Tibial artery (tissue), 4 donors: ENCODE measurements at regions not wholly inside any gene's neighbourhood (a gene's known extent, or its start where the extent isn't known, plus 50 kb on each side); places are given as distances from the start of the nearest gene placed in this dataset.

Experiments
- DNase-seq, 2 donors: peaks; one replicate each; pipeline ENCODE4 v3.0.0-alpha.2; 2019
- H3K27ac ChIP-seq, 2 donors: fragments of 200-600 bp; sonication (generic) in 1 of 2; 1 replicate in 1 of 2; 2 replicates in 1 of 2; pipeline ENCODE4 v1.5.1; 2018 to 2019; ENCODE audit warnings: mild to moderate bottlenecking in 1 of 2
- H3K27me3 ChIP-seq, 2 donors: fragments of 200-600 bp; sonication (generic) in 1 of 2; one replicate each; pipeline versions ENCODE4 v1.5.1 to v1.6.0; 2016 to 2019
- H3K36me3 ChIP-seq, 3 donors: fragments of 200-600 bp; sonication (generic) in 2 of 3; one replicate each; pipeline ENCODE4 v1.5.1; 2016 to 2019; ENCODE audit warnings: mild to moderate bottlenecking in 2 of 3
- H3K4me1 ChIP-seq, 4 donors: fragments of 200-600 bp; sonication (generic) in 2 of 4; 1 replicate in 3 of 4; 2 replicates in 1 of 4; pipeline ENCODE4 v1.5.1; 2016 to 2019
- H3K4me3 ChIP-seq, 2 donors: fragments of 200-600 bp; sonication (generic) in 1 of 2; 1 replicate in 1 of 2; 2 replicates in 1 of 2; pipeline ENCODE4 v1.5.1; 2018 to 2019; ENCODE audit warnings: mild to moderate bottlenecking in 2 of 2
- H3K9me3 ChIP-seq, 3 donors: fragments of 200-600 bp; sonication (generic) in 1 of 3; one replicate each; pipeline ENCODE4 v1.5.1; 2016 to 2019
- intact Hi-C: fragments of 100-400 bp; cut with DNase I; formaldehyde crosslinking; loops from one replicate; pipeline ENCODE4 v1.15.0; 2023; ENCODE audit warnings: low total_unique reads
- TF ChIP-seq, protein P1 (sequence below), 2 experiments: fragments of 200-600 bp in 1 of 2; fragments of 450-650 bp in 1 of 2; IDR thresholded peaks; one replicate each; pipeline ENCODE4 v1.5.1; 2017 to 2019; ENCODE audit warnings: antibody characterized with exemption in 2 of 2, mild to moderate bottlenecking in 1 of 2, moderate library complexity in 1 of 2

DNA sequence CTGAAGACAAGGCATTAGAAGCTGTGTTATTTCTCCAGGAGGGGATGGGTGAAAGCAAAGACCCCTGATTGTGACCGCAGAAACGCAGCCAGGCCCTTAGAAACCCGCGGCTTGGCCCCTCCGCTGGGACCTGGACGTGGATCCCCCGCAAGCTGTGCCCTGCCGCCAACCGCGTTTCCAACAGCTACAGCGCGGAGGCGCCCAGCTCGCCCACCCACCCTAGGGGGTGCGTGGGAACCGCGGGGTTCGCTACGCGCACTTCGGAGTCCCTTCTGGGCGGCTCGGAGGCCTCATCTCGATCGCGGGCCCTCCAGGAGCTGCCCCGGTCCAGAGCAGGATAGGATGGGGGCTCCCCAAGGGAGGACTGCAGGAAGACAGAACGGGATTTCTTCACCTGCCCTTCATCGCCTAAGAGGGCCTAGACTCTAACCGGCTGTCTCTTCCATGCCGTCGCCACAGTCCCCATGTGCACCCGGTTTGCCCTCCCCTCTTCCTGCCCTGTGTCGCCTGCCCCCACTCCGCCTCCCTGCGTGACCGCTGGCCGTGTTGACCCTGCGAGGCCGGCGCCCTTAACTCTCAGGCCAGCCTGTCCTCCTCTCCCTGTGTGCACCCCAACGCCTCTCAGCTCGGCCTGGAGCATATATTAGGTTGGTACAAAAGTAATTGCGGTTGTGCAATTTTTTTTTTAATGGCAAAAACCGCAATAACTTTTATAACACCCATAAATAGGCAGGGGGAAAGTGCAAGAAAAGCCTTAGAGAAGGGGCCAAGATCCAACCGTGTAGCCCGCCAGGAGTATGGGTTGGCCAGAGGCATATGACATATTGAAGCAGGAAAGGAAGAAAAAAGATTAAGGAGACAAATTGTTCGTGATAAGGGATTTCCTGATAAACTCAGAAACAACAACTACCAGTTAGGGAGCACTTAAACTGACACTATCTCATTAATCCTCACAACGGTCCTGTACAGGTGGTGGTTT, 68.1 kb upstream of the FREM1 start:
- no peaks in the 10 kb centered on the region for H3K4me1 ChIP-seq
- no peak overlapping the region for H3K4me3 ChIP-seq
- TF ChIP-seq, protein P1, sequence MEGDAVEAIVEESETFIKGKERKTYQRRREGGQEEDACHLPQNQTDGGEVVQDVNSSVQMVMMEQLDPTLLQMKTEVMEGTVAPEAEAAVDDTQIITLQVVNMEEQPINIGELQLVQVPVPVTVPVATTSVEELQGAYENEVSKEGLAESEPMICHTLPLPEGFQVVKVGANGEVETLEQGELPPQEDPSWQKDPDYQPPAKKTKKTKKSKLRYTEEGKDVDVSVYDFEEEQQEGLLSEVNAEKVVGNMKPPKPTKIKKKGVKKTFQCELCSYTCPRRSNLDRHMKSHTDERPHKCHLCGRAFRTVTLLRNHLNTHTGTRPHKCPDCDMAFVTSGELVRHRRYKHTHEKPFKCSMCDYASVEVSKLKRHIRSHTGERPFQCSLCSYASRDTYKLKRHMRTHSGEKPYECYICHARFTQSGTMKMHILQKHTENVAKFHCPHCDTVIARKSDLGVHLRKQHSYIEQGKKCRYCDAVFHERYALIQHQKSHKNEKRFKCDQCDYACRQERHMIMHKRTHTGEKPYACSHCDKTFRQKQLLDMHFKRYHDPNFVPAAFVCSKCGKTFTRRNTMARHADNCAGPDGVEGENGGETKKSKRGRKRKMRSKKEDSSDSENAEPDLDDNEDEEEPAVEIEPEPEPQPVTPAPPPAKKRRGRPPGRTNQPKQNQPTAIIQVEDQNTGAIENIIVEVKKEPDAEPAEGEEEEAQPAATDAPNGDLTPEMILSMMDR (IDR thresholded peaks at IDR 0.05) = no peak
- H3K36me3 ChIP-seq = no peaks in the 10 kb centered on the region
- intact Hi-C loops = no loop called here
- H3K27me3 ChIP-seq = no peaks in the 10 kb centered on the region
- no peaks in the 10 kb centered on the region for H3K9me3 ChIP-seq
- H3K27ac ChIP-seq = no peak overlapping the region
- DNase-seq = no peak

DNA sequence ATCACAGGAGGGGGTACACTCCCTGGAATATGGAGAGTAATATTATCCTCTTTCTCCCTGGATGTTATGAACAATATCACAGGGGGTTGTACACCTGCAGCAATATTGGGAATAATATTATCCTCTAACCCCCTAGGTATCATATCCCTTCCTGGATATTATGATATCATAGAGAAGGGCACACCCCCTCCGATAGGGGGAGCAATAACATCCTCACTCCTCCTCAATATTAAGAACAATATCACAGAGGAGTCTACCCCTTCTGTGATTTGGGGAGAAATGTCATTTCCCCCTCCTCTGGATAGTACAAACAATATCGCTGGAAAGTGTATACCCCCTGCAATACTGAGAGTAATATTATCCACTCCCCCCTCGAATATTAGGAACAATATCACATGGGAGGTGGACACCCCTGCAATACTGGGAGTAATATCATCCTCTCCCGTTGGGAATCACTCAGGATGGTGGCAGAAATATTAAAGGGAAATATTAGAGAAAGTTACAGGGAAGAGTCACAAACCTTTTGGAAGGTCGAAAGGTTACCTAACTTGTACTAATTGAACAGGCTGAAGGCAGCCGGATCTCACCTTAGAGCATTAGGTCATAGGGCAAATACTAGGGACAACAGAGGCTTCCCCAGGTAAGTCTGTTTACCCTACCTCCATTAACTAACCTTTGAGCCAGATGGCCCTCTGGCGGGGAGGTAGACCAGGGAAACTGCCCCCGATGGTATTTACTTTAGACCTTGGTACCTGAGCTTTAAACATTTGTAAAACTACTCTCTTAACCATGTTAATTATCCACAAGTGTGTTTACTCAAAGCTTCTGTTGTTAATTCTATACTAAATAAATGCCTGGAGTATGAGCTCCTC, 57.5 kb upstream of the FREM1 start:
- TF ChIP-seq, protein P1 (IDR thresholded peaks at IDR 0.05) = no peak
- no peaks in the 10 kb centered on the region for H3K27me3 ChIP-seq
- H3K4me3 ChIP-seq = no peak overlapping the region
- no peaks in the 10 kb centered on the region for H3K9me3 ChIP-seq
- H3K36me3 ChIP-seq = no peaks in the 10 kb centered on the region
- no peaks in the 10 kb centered on the region for H3K4me1 ChIP-seq
- no peak overlapping the region for H3K27ac ChIP-seq
- intact Hi-C loops = no loop called here
- no peak for DNase-seq

DNA sequence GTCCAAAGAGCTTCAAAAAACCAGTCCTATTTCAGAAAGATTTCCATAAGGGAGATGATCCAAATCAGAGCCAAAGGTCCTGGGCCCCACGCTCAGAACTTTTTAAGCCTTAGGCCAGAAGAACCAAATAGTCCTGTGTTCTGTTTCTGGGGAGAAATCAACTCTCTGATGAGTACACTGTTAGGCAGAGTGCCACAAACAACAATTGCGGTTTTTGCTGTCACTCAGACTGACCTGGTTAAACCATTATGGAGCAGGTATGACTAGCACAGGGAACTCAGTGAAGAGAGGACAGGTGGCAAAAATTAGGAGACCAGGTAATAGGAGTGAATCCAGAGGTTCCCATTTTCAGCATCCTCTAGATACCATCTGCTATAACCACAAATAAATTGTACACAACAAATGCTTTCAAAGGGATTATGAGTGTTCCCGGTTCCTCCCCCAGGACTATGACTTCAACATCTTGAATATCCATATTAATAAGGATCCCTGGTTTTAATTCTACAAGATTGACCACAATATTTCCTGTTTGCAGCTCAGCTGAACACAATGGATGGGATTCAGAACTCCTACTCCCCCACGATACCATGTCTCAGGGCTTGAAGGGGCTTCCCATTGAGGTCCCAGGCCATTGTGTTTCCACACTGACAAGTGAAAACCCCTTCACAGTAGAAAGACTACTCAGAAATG, 52.1 kb upstream of the FREM1 start:
- H3K27ac ChIP-seq = no peak overlapping the region
- TF ChIP-seq, protein P1 (IDR thresholded peaks at IDR 0.05) = no peak
- no peaks in the 10 kb centered on the region for H3K4me1 ChIP-seq

DNA sequence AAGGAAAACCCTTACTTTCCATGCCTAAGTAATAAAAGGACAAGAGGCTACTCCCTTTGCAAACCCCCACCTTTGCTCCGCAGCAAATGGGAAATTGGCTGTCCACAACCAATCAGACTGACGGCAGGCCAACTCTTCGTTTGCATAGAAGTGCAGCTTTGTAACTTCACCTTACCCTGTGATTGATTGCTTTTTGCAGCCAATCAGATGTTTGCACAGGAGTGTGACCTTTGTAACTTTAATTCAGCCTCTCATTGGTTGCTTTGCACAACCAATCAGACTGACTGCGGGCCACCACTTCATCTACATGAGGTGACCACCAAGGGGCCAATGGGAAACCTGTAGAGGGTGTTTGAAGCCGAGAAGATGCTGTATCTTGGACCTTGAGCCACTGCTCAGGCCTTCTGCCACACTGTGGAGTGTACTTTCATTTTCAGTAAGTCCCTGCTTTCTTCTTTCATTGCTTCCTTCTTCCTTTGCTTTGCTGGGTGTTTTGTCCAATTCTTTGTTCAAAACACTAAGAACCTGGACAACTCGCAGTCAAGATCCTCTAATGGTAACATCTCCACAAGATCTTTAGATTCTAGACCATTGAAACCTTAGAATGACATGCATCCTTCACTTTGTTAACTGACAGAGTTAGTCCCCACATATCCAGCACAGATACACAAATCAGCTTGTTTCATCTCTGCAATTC, 51.3 kb upstream of the FREM1 start:
- H3K27ac ChIP-seq = no peak overlapping the region
- TF ChIP-seq, protein P1 (IDR thresholded peaks at IDR 0.05) = no peak
- H3K36me3 ChIP-seq = no peaks in the 10 kb centered on the region
- H3K4me3 ChIP-seq = no peak overlapping the region
- DNase-seq = no peak
- no peaks in the 10 kb centered on the region for H3K9me3 ChIP-seq
- no peaks in the 10 kb centered on the region for H3K4me1 ChIP-seq
- intact Hi-C loops = no loop called here
- H3K27me3 ChIP-seq = no peaks in the 10 kb centered on the region

More for the DNA sequence above, 52.1 kb upstream of the FREM1 start:
- intact Hi-C loops = no loop called here
- H3K9me3 ChIP-seq = no peaks in the 10 kb centered on the region
- H3K4me3 ChIP-seq = no peak overlapping the region
- DNase-seq = no peak
- no peaks in the 10 kb centered on the region for H3K27me3 ChIP-seq
- no peaks in the 10 kb centered on the region for H3K36me3 ChIP-seq

DNA sequence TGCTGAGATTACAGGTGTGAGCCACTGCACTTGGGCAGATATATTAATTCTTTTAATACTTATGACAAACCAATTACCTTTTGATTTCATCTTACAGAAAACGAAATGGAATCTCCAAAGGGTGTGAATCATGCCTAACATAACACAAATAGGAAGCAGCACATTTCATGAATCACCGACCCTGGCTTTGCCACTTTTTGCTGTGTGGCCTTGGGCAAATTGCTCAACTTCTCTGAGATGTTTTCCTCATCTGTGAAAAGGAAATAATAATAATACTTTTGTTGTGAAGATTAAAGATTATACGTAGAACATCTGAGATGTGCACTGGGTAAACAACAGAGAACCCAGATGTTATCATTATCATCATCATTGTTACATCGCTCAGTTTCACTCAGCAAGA, 50.7 kb upstream of the FREM1 start:
- intact Hi-C loops = no loop called here
- no peak for DNase-seq
- Histone ChIP-seq H3K36me3 (no peaks in the 10 kb centered on the region), H3K4me1 (no peaks in the 10 kb centered on the region), H3K4me3 (no peak overlapping the region), H3K27me3 (no peaks in the 10 kb centered on the region), H3K27ac (no peak overlapping the region), H3K9me3 (no peaks in the 10 kb centered on the region)
- TF ChIP-seq, protein P1 (IDR thresholded peaks at IDR 0.05) = no peak
